CD14-positive monocyte (primary cell): ENCODE measurements at regions not wholly inside any gene's neighbourhood (a gene's known extent, or its start where the extent isn't known, plus 50 kb on each side); places are given as distances from the start of the nearest gene placed in this dataset.

Experiments
- DNase-seq, 3 donors: peaks; one replicate each; pipeline ENCODE4 v3.0.0-alpha.2; 2011 to 2022
- H2AFZ ChIP-seq: 2 replicates; pipeline ENCODE4 v1.6.0; 2012; ENCODE audit warnings: mild to moderate bottlenecking, low read depth, low read length, inconsistent platforms; ENCODE audit not compliant: insufficient read depth, poor library complexity, severe bottlenecking
- H3K27ac ChIP-seq, 2 donors: 1 replicate in 1 of 2; 2 replicates in 1 of 2; pipeline ENCODE4 v1.5.1; 2012 to 2013; ENCODE audit warnings: low read length in 2 of 2, control low read depth in 1 of 2, inconsistent platforms in 1 of 2, low read depth in 1 of 2, mild to moderate bottlenecking in 1 of 2
- H3K27me3 ChIP-seq, 2 donors: one replicate each; pipeline versions ENCODE4 v1.6.0 to v1.6.1; 2011 to 2013; ENCODE audit warnings: low read length in 2 of 2; ENCODE audit not compliant: control insufficient read depth in 2 of 2, insufficient read depth in 2 of 2
- H3K36me3 ChIP-seq, 2 donors: replicated peaks in 1 of 2; 1 replicate in 1 of 2; 2 replicates in 1 of 2; pipeline versions ENCODE4 v1.5.1 to v1.6.1; 2012 to 2013; ENCODE audit warnings: low read length in 2 of 2, control low read depth in 1 of 2, inconsistent platforms in 1 of 2, mild to moderate bottlenecking in 1 of 2; ENCODE audit not compliant: insufficient read depth in 2 of 2, control insufficient read depth in 1 of 2
- H3K4me1 ChIP-seq, 2 donors: 1 replicate in 1 of 2; 2 replicates in 1 of 2; pipeline versions ENCODE4 v1.5.1 to v1.6.1; 2012 to 2013; ENCODE audit warnings: low read length in 2 of 2, control low read depth in 1 of 2, inconsistent platforms in 1 of 2, mild to moderate bottlenecking in 1 of 2, moderate library complexity in 1 of 2; ENCODE audit not compliant: insufficient read depth in 2 of 2, control insufficient read depth in 1 of 2
- H3K4me2 ChIP-seq: replicated peaks from 2 replicates; pipeline ENCODE3; 2012; ENCODE audit warnings: low read length, moderate library complexity, mild to moderate bottlenecking; ENCODE audit not compliant: poor library complexity, severe bottlenecking; ENCODE audit errors: extremely low read depth
- H3K4me3 ChIP-seq, 3 experiments: fragments of 200-600 bp in 1 of 3; sonication (generic) in 1 of 3; replicated peaks in 1 of 3; 1 replicate in 2 of 3; 2 replicates in 1 of 3; pipeline ENCODE4 v1.5.1; 2011 to 2013; ENCODE audit warnings: low read length in 3 of 3, mild to moderate bottlenecking in 3 of 3, control low read depth in 2 of 3, low read depth in 2 of 3, inconsistent platforms in 1 of 3, moderate library complexity in 1 of 3
- H3K79me2 ChIP-seq: 2 replicates; pipeline ENCODE4 v1.6.0; 2012; ENCODE audit warnings: mild to moderate bottlenecking, control low read depth, inconsistent platforms, low read length, moderate library complexity; ENCODE audit not compliant: insufficient read depth
- H3K9ac ChIP-seq: 2 replicates; pipeline ENCODE4 v1.6.0; 2017; ENCODE audit warnings: low read length, mild to moderate bottlenecking; ENCODE audit not compliant: insufficient read depth, poor library complexity, severe bottlenecking
- H3K9me3 ChIP-seq, 2 donors: replicated peaks in 1 of 2; 1 replicate in 1 of 2; 2 replicates in 1 of 2; pipeline versions ENCODE4 v1.5.1 to v1.6.1; 2012 to 2013; ENCODE audit warnings: low read length in 2 of 2, control low read depth in 1 of 2; ENCODE audit not compliant: control insufficient read depth in 1 of 2, insufficient read depth in 1 of 2
- H4K20me1 ChIP-seq: 2 replicates; pipeline ENCODE4 v1.6.0; 2012; ENCODE audit warnings: mild to moderate bottlenecking, low read length, control low read depth, moderate library complexity; ENCODE audit not compliant: insufficient read depth
- H3K27ac Mint-ChIP-seq, 7 donors: one replicate each; pipeline ENCODE4 v1.8.0; 2020; ENCODE audit warnings: mild to moderate bottlenecking in 7 of 7, mixed read lengths in 7 of 7, moderate library complexity in 6 of 7, inconsistent platforms in 2 of 7
- H3K27me3 Mint-ChIP-seq, 3 donors: one replicate each; pipeline ENCODE4 v1.8.0; 2021 to 2022; ENCODE audit warnings: low read depth in 3 of 3, mild to moderate bottlenecking in 3 of 3, mixed read lengths in 3 of 3, moderate library complexity in 3 of 3, inconsistent platforms in 1 of 3
- H3K36me3 Mint-ChIP-seq, 2 donors: one replicate each; pipeline ENCODE4 v1.8.0; 2020; ENCODE audit warnings: mixed read lengths in 2 of 2, inconsistent platforms in 1 of 2, mild to moderate bottlenecking in 1 of 2
- H3K4me1 Mint-ChIP-seq: one replicate; pipeline ENCODE4 v1.8.0; 2020; ENCODE audit warnings: mild to moderate bottlenecking, mixed read lengths
- H3K4me3 Mint-ChIP-seq, 2 donors: one replicate each; pipeline ENCODE4 v1.8.0; 2020; ENCODE audit warnings: mild to moderate bottlenecking in 2 of 2, mixed read lengths in 2 of 2, moderate library complexity in 1 of 2
- H3K9me3 Mint-ChIP-seq, 7 donors: one replicate each; pipeline ENCODE4 v1.8.0; 2020 to 2022; ENCODE audit warnings: mixed read lengths in 7 of 7, mild to moderate bottlenecking in 6 of 7, moderate library complexity in 6 of 7, inconsistent platforms in 2 of 7
- CTCF ChIP-seq: fragments of 200-600 bp; IDR thresholded peaks from one replicate; pipeline ENCODE4 v1.8.0; 2022; ENCODE audit warnings: antibody characterized with exemption, mild to moderate bottlenecking
- WGBS: methylation state at CpG from one replicate; pipeline ENCODE4 v1.1.5; 2013; ENCODE audit warnings: missing lambda C conversion rate; ENCODE audit not compliant: insufficient coverage; 5-methylcytosine and 5-hydroxymethylcytosine counted together
- intact Hi-C, 2 donors: fragments of 100-400 bp; cut with micrococcal nuclease; formaldehyde crosslinking; loops; one replicate each; pipeline versions ENCODE4 v1.15.0 to v1.15.1; 2023

GRCh38 chr5:30524428-30524827 is 669.1 kb upstream of the CDH6 start:
- Mint-ChIP-seq H3K36me3 (no peaks in the 10 kb centered on the region), H3K27me3 (no peaks in the 10 kb centered on the region), H3K4me1 (no peaks in the 10 kb centered on the region), H3K9me3 (peaks cover 0 to 5% (median 0%) of the 10 kb centered on the region in 7 donors), H3K27ac (no peak overlapping the region), H3K4me3 (no peak overlapping the region)
- H3K36me3 ChIP-seq = no peaks in the 10 kb centered on the region
- H4K20me1 ChIP-seq = no peaks in the 10 kb centered on the region
- no peak for TF ChIP-seq CTCF
- 95% methylated on average over 6 of the region's 6 CpGs for WGBS
- no peak overlapping the region for H2AFZ ChIP-seq
- no peak overlapping the region for H3K9ac ChIP-seq
- no peaks in the 10 kb centered on the region for H3K4me1 ChIP-seq
- H3K9me3 ChIP-seq = peaks cover 0 to 5% of the 10 kb centered on the region in 2 donors
- no peak overlapping the region for H3K27ac ChIP-seq
- no peaks in the 10 kb centered on the region for H3K27me3 ChIP-seq
- no peak overlapping the region for H3K4me3 ChIP-seq
- H3K4me2 ChIP-seq = no peak overlapping the region
- no peaks in the 10 kb centered on the region for H3K79me2 ChIP-seq
- DNase-seq = no peak
- intact Hi-C loops = no loop called here

DNA sequence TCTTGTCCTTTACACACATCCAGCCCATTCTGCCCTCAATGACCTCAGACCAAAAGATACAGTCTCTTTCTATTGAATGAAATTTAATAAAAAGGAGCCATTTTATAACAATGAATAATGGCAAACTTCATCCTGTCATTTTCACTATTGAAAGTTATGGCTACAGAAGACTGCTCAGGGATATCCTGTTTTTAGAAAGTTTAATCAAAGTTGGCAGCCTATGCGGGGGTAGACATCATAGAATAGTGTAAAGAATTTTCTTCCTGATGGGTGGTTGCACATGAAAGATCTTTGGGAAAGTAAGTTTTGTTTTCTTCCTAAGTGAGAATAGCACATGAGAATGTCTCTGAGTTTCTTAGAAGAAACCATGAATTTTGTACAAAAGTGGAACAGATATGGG is 670.4 kb upstream of the CDH6 start:
- H3K36me3 ChIP-seq = no peaks in the 10 kb centered on the region
- no peak overlapping the region for H3K4me2 ChIP-seq
- H3K4me3 ChIP-seq = no peak overlapping the region
- intact Hi-C loops = no loop called here
- H3K9me3 ChIP-seq = peaks cover 0 to 5% of the 10 kb centered on the region in 2 donors
- no peak for TF ChIP-seq CTCF
- H3K27ac Mint-ChIP-seq = no peak overlapping the region
- no peaks in the 10 kb centered on the region for H3K79me2 ChIP-seq
- H3K4me1 ChIP-seq = no peaks in the 10 kb centered on the region
- H3K9ac ChIP-seq = no peak overlapping the region
- H3K9me3 Mint-ChIP-seq = peaks cover 0 to 5% (median 0%) of the 10 kb centered on the region in 7 donors
- H3K36me3 Mint-ChIP-seq = no peaks in the 10 kb centered on the region
- H4K20me1 ChIP-seq = no peaks in the 10 kb centered on the region
- DNase-seq = no peak
- WGBS = no CpG with 5 or more reads among the region's 1 CpG
- H3K4me3 Mint-ChIP-seq = no peak overlapping the region
- H3K27me3 ChIP-seq = no peaks in the 10 kb centered on the region
- H3K27me3 Mint-ChIP-seq = no peaks in the 10 kb centered on the region
- H3K27ac ChIP-seq = no peak overlapping the region
- no peak overlapping the region for H2AFZ ChIP-seq
- no peaks in the 10 kb centered on the region for H3K4me1 Mint-ChIP-seq
